Activated gamma-delta T cell (primary cell): ENCODE measurements at regions not wholly inside any gene's neighbourhood (a gene's known extent, or its start where the extent isn't known, plus 50 kb on each side); places are given as distances from the start of the nearest gene placed in this dataset.
"Not testable (repeated sequence)": the region's sequence is repeated elsewhere in the genome, so short reads cannot be mapped to it uniquely, and the experiment has no call there.

Experiments used
- DNase-seq: peaks from one replicate; lab custom pipeline; 2025; lab: John Stamatoyannopoulos, UW

- DNase-seq = peak; percentile 9
Measured at GRCh38 chr7:68082961-68083657, 1086.5 kb downstream of the TYW1 start.

GRCh38 chr7:68087401-68087800, 1090.8 kb downstream of the TYW1 start:
- no peak for DNase-seq

GRCh38 chr7:68088879-68089278, 1092.2 kb downstream of the TYW1 start:
- DNase-seq = no peak

- not testable (repeated sequence) for DNase-seq
Measured at GRCh38 chr7:68090256-68090655, 1093.6 kb downstream of the TYW1 start.

- no peak for DNase-seq
Measured at GRCh38 chr7:68103319-68103718, 1106.7 kb downstream of the TYW1 start.

- DNase-seq = no peak
Measured at GRCh38 chr7:68107261-68107660, 1110.6 kb downstream of the TYW1 start.

GRCh38 chr7:68107968-68108367, 1111.3 kb downstream of the TYW1 start:
- DNase-seq = no peak

- DNase-seq = no peak
Measured at GRCh38 chr7:68109299-68109698, 1112.7 kb downstream of the TYW1 start.

GRCh38 chr7:68119411-68119810, 1122.8 kb downstream of the TYW1 start:
- no peak for DNase-seq

- DNase-seq = no peak
Measured at GRCh38 chr7:68121056-68121455, 1124.4 kb downstream of the TYW1 start.

GRCh38 chr7:68121655-68122054, 1125.0 kb downstream of the TYW1 start:
- DNase-seq = no peak

GRCh38 chr7:68122801-68123200, 1126.2 kb downstream of the TYW1 start:
- no peak for DNase-seq

GRCh38 chr7:68125168-68125567, 1128.5 kb downstream of the TYW1 start:
- no peak for DNase-seq

- DNase-seq = no peak
Measured at GRCh38 chr7:68133045-68133444, 1136.4 kb downstream of the TYW1 start.

- no peak for DNase-seq
Measured at GRCh38 chr7:68143345-68143744, 1146.7 kb downstream of the TYW1 start.

- DNase-seq = no peak
Measured at GRCh38 chr7:68146983-68147382, 1150.3 kb downstream of the TYW1 start.

GRCh38 chr7:68147614-68148238, 1151.1 kb downstream of the TYW1 start:
- no peak for DNase-seq

GRCh38 chr7:68148440-68148839, 1151.8 kb downstream of the TYW1 start:
- DNase-seq = no peak

- DNase-seq = no peak
Measured at GRCh38 chr7:68152205-68152604, 1155.6 kb downstream of the TYW1 start.

GRCh38 chr7:68155676-68156075, 1159.0 kb downstream of the TYW1 start:
- no peak for DNase-seq

GRCh38 chr7:68158686-68159295, 1162.2 kb downstream of the TYW1 start:
- no peak for DNase-seq

- DNase-seq = no peak
Measured at GRCh38 chr7:68162712-68163111, 1166.1 kb downstream of the TYW1 start.

- DNase-seq = no peak
Measured at GRCh38 chr7:68166525-68166924, 1169.9 kb downstream of the TYW1 start.
